Upper lobe of right lung (tissue), 1 donor: ENCODE measurements at regions not wholly inside any gene's neighbourhood (a gene's known extent, or its start where the extent isn't known, plus 50 kb on each side); places are given as distances from the start of the nearest gene placed in this dataset.

Experiments used
- ATAC-seq: fragments of 200-7000 bp; cut with Tn5 transposase; one replicate; pipeline ENCODE4 v1.9.1; 2020; ENCODE audit warnings: mild to moderate bottlenecking, moderate library complexity
- DNase-seq: peaks from one replicate; pipeline ENCODE4 v3.0.0-alpha.2; 2020
- H3K27ac ChIP-seq: fragments of 200-600 bp; one replicate; pipeline ENCODE4 v1.8.0; 2022
- H3K27me3 ChIP-seq: fragments of 200-600 bp; one replicate; pipeline ENCODE4 v1.8.0; 2022; ENCODE audit warnings: mild to moderate bottlenecking
- H3K36me3 ChIP-seq: fragments of 200-600 bp; one replicate; pipeline ENCODE4 v1.8.0; 2022
- H3K4me1 ChIP-seq: fragments of 200-600 bp; one replicate; pipeline ENCODE4 v1.8.0; 2022
- H3K4me3 ChIP-seq: fragments of 200-600 bp; one replicate; pipeline ENCODE4 v1.8.0; 2022; ENCODE audit warnings: mild to moderate bottlenecking
- H3K9me3 ChIP-seq: fragments of 200-600 bp; one replicate; pipeline ENCODE4 v1.8.0; 2022
- intact Hi-C: fragments of 100-400 bp; cut with DNase I; formaldehyde crosslinking; loops from one replicate; pipeline ENCODE4 v1.11.0; 2022
- TF ChIP-seq, protein P1 (sequence below): fragments of 200-600 bp; IDR thresholded peaks from one replicate; pipeline ENCODE4 v1.8.0; 2022; ENCODE audit warnings: antibody characterized with exemption
- donor health status: DM: no; HTN: yes; CAD: no; lungs with severe emphysema.

DNA sequence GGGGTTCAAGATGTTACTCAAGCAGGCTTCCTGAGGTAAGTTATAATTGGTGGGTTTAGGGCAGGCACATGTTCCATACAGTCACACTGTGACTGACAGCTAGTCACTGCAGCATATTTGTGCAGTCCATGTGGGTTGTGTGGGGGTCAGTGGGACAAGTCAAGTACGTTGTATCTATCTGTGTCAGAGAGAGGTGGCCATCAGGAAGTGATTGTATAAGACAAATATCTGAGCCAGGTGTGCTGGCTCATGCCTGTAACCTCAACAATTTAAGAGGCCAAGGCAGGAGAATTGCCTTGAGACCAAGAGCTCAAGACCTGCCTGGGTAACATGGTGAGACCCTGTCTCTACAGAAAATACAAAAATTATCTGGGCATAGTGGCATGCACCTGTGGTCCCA lies 509.3 kb downstream of the CENPC start:
- ATAC-seq = no peak

DNA sequence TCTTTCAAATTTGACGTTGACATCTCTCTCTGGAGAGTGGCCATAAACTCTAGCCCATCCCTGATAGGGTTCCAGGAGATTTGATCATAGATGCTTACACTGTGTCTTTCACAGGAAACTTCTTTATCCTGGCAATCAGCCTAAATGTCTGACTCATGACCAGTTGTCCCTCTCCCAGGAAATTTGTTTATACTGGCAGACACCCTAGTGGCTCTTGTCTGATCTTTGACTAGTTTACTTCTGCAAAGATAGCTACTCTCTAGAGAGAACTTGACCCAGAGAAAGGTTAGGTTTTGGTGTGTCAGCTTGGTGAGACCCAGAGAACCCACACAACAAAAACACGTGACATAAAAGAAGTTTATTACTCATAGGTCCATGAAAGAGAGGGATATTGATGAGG lies 509.8 kb downstream of the CENPC start:
- Histone ChIP-seq H3K4me3 (no peak overlapping the region), H3K27me3 (no peaks in the 10 kb centered on the region), H3K4me1 (no peaks in the 10 kb centered on the region), H3K9me3 (no peaks in the 10 kb centered on the region), H3K36me3 (no peaks in the 10 kb centered on the region), H3K27ac (no peak overlapping the region)
- TF ChIP-seq, protein P1, sequence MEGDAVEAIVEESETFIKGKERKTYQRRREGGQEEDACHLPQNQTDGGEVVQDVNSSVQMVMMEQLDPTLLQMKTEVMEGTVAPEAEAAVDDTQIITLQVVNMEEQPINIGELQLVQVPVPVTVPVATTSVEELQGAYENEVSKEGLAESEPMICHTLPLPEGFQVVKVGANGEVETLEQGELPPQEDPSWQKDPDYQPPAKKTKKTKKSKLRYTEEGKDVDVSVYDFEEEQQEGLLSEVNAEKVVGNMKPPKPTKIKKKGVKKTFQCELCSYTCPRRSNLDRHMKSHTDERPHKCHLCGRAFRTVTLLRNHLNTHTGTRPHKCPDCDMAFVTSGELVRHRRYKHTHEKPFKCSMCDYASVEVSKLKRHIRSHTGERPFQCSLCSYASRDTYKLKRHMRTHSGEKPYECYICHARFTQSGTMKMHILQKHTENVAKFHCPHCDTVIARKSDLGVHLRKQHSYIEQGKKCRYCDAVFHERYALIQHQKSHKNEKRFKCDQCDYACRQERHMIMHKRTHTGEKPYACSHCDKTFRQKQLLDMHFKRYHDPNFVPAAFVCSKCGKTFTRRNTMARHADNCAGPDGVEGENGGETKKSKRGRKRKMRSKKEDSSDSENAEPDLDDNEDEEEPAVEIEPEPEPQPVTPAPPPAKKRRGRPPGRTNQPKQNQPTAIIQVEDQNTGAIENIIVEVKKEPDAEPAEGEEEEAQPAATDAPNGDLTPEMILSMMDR = no peak
- intact Hi-C loops = no loop called here
- ATAC-seq (no peak), DNase-seq (no peak)

More for the DNA sequence above, 509.3 kb downstream of the CENPC start:
- Histone ChIP-seq H3K9me3 (no peaks in the 10 kb centered on the region), H3K4me1 (no peaks in the 10 kb centered on the region), H3K4me3 (no peak overlapping the region), H3K27ac (no peak overlapping the region), H3K27me3 (no peaks in the 10 kb centered on the region), H3K36me3 (no peaks in the 10 kb centered on the region)
- DNase-seq = no peak
- TF ChIP-seq, protein P1 = no peak
- intact Hi-C loops = no loop called here

DNA sequence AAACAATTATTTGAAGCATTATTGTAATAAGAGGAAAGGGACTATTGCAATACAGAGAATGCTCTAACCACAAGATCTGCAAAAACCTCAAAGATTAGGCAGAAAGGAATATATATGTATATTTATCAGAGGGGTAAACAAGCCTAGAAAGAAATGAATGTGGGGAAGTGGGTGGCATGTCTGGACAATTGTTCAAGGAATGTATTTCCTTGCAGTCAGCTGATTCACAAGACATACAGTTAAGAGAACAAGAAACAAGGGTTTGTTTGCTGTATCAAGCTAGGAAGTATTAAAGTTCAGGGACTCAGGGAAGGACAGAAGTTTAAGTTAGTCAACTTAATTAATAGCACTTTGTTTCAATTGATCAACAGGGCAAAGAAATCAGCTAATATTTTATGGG lies 514.7 kb downstream of the CENPC start:
- intact Hi-C loops = no loop called here
- TF ChIP-seq, protein P1 = no peak
- Histone ChIP-seq H3K27me3 (no peaks in the 10 kb centered on the region), H3K9me3 (no peaks in the 10 kb centered on the region), H3K36me3 (no peaks in the 10 kb centered on the region), H3K27ac (no peak overlapping the region), H3K4me3 (no peak overlapping the region), H3K4me1 (no peaks in the 10 kb centered on the region)
- DNase-seq = no peak
- ATAC-seq = no peak

DNA sequence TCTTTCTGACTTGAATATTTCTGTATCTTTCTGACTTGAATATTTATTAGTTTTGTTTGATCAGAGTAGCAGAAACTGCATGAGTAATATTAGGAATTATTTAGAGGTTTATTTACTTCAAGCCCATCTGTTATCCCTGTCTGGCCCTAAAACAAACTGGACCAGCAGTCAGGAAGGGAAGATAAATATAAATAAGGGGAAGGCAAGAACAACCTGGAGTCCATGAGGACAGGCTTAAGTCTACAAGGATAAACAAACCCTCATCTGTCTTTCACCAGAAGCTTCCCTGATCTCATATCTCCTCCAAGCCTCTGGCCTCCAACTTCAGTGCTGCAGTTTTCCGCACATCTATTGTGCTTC lies 524.9 kb downstream of the CENPC start:
- ATAC-seq (no peak), DNase-seq (no peak)
- H3K27ac ChIP-seq = no peak overlapping the region
- intact Hi-C loops = no loop called here
- no peaks in the 10 kb centered on the region for H3K36me3 ChIP-seq
- TF ChIP-seq, protein P1 = no peak
- H3K4me3 ChIP-seq = no peak overlapping the region
- no peaks in the 10 kb centered on the region for H3K27me3 ChIP-seq
- H3K9me3 ChIP-seq = peaks cover 7% of the 10 kb centered on the region
- no peaks in the 10 kb centered on the region for H3K4me1 ChIP-seq

DNA sequence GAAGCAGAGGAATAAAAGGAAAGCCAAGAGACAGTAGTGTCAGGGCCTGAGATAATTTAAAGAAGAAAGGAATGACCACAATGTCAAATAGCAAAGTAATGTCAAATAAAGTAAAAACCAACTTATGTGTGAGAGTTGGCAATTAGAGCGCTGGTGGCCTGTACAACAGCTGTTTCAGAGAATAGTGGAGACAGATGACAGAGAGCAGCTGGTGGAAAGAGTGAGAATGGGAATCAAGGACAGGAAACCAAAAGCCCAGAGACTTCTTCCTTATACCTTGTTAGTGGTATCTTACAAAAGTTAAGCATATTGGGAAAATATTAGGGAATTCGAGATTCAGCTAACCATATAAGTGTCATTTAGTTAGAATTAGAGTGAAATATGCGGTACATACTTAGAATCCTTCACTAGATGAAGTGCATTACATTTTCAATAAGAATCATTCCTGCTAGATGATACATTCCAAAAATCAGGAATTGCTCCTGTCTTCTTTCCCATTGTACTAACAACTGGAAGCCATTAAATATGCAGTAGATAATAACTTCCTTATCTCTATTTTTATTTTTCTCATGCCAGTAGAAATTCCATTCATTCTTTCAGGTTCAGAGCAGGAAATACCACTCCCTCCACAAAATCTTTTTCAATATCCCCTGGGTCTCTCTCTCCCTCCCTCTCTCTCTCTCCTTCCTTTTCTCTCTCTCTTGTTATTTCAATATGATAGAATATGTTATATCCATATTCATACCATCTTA lies 525.4 kb downstream of the CENPC start:
- Histone ChIP-seq H3K27ac (no peak overlapping the region), H3K27me3 (no peaks in the 10 kb centered on the region), H3K4me1 (no peaks in the 10 kb centered on the region), H3K4me3 (no peak overlapping the region), H3K36me3 (no peaks in the 10 kb centered on the region), H3K9me3 (peaks cover 7% of the 10 kb centered on the region)
- intact Hi-C loops = no loop called here
- ATAC-seq = no peak
- no peak for DNase-seq
- TF ChIP-seq, protein P1 = no peak

DNA sequence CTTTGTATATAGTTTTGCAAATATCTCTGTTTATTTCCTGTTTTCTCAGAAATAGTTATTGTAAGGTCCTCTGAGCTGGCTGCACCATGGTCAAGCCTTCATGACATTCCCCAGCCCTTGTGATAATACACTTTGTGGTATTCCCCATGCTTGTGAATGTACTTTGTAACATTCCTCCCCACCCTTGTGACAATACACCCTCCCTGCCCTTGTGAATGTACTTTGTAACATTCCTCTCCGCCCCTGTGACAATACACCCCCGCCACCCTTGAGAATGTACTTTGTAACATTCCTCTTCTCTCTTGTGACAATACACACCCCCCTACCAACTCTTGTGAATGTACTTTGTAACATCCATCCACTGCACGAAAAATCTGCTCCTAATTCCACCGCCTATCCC lies 530.7 kb downstream of the CENPC start:
- intact Hi-C loops = no loop called here
- DNase-seq = no peak
- no peaks in the 10 kb centered on the region for H3K36me3 ChIP-seq
- H3K4me3 ChIP-seq = no peak overlapping the region
- H3K27ac ChIP-seq = no peak overlapping the region
- H3K27me3 ChIP-seq = no peaks in the 10 kb centered on the region
- TF ChIP-seq, protein P1 = no peak
- H3K4me1 ChIP-seq = no peaks in the 10 kb centered on the region
- peaks cover 7% of the 10 kb centered on the region for H3K9me3 ChIP-seq
- no peak for ATAC-seq
